ENCODE measurements at regions not wholly inside any gene's neighbourhood (a gene's known extent, or its start where the extent isn't known, plus 50 kb on each side); places are given as distances from the start of the nearest gene placed in this dataset.

- TF ChIP-seq, protein P1, sequence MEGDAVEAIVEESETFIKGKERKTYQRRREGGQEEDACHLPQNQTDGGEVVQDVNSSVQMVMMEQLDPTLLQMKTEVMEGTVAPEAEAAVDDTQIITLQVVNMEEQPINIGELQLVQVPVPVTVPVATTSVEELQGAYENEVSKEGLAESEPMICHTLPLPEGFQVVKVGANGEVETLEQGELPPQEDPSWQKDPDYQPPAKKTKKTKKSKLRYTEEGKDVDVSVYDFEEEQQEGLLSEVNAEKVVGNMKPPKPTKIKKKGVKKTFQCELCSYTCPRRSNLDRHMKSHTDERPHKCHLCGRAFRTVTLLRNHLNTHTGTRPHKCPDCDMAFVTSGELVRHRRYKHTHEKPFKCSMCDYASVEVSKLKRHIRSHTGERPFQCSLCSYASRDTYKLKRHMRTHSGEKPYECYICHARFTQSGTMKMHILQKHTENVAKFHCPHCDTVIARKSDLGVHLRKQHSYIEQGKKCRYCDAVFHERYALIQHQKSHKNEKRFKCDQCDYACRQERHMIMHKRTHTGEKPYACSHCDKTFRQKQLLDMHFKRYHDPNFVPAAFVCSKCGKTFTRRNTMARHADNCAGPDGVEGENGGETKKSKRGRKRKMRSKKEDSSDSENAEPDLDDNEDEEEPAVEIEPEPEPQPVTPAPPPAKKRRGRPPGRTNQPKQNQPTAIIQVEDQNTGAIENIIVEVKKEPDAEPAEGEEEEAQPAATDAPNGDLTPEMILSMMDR (IDR thresholded peaks at IDR 0.05) = no peak
- TF ChIP-seq POLR2A (IDR thresholded peaks at IDR 0.05) (no peak), EP300 (IDR thresholded peaks at IDR 0.05) (no peak)
These were observed 109.1 kb downstream of the FAM50B start for GRCh38 chr6:3958255-3958654.
